ENCODE measurements at regions not wholly inside any gene's neighbourhood (a gene's known extent, or its start where the extent isn't known, plus 50 kb on each side); places are given as distances from the start of the nearest gene placed in this dataset.

DNA sequence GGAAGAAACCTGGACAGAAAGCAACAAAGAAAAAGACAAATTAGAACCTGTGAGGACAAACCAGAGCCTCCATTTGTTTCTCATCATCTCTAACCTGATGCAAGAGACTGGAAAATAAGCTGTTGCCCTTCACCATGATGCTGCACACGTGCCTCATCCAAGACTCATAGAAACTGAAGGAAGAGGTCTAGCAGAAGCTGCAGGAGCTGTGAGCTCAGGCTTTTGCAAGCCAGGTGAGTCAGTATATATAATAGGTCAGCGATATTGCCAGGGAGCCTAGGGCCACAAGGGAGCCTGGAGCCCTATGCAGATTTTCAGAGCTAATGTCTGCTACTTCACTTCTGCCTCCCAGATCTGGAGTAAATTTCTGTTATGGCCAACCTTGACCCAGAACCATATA lies 163.1 kb downstream of the LNPK start:
- intact Hi-C loops (cut with DNase I) = no loop called here
- Histone ChIP-seq H3K36me3 (no peaks in the 10 kb centered on the region), H3K27ac (peak overlapping the region in 1 of 4 donors; percentile 75), H3K4me3 (no peak overlapping the region), H3K9me3 (no peaks in the 10 kb centered on the region), H3K27me3 (no peaks in the 10 kb centered on the region), H3K4me1 (peaks cover 0 to 43% (median 18%) of the 10 kb centered on the region in 4 donors)
- no peak for TF ChIP-seq POLR2AphosphoS5 (IDR thresholded peaks at IDR 0.05)
- no peak for TF ChIP-seq POLR2A (IDR thresholded peaks at IDR 0.05)
- TF ChIP-seq, protein P1, sequence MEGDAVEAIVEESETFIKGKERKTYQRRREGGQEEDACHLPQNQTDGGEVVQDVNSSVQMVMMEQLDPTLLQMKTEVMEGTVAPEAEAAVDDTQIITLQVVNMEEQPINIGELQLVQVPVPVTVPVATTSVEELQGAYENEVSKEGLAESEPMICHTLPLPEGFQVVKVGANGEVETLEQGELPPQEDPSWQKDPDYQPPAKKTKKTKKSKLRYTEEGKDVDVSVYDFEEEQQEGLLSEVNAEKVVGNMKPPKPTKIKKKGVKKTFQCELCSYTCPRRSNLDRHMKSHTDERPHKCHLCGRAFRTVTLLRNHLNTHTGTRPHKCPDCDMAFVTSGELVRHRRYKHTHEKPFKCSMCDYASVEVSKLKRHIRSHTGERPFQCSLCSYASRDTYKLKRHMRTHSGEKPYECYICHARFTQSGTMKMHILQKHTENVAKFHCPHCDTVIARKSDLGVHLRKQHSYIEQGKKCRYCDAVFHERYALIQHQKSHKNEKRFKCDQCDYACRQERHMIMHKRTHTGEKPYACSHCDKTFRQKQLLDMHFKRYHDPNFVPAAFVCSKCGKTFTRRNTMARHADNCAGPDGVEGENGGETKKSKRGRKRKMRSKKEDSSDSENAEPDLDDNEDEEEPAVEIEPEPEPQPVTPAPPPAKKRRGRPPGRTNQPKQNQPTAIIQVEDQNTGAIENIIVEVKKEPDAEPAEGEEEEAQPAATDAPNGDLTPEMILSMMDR (IDR thresholded peaks at IDR 0.05) = no peak
- no peak for TF ChIP-seq EP300 (IDR thresholded peaks at IDR 0.05)
- DNase-seq = no peak
- 79 to 87% methylated on average over 2 of the region's 2 CpGs for WGBS, 2 donors

- TF ChIP-seq POLR2AphosphoS5 (IDR thresholded peaks at IDR 0.05) = peak in 3 of 4 donors; percentile 51 to 75 (median 68)
- no peak for TF ChIP-seq POLR2A (IDR thresholded peaks at IDR 0.05)
- Histone ChIP-seq H3K9me3 (no peaks in the 10 kb centered on the region), H3K4me1 (peaks cover 0 to 29% (median 18%) of the 10 kb centered on the region in 4 donors), H3K27ac (peak overlapping the region in 3 of 4 donors; percentile 59 to 75 (median 73)), H3K4me3 (no peak overlapping the region), H3K27me3 (no peaks in the 10 kb centered on the region), H3K36me3 (no peaks in the 10 kb centered on the region)
- WGBS, 2 donors = 60 to 61% methylated on average over 3 of the region's 3 CpGs
- DNase-seq = no peak
- intact Hi-C loops (cut with DNase I) = no loop called here
Observed at GRCh38 chr2:175837046-175837445, 165.0 kb downstream of the LNPK start.

- H3K4me3 ChIP-seq = no peak overlapping the region
- no peak for DNase-seq
- no peaks in the 10 kb centered on the region for H3K36me3 ChIP-seq
- H3K27ac ChIP-seq = peak overlapping the region in 3 of 4 donors; percentile 59 to 75 (median 73)
- no peak for TF ChIP-seq POLR2A (IDR thresholded peaks at IDR 0.05)
- TF ChIP-seq EP300 (IDR thresholded peaks at IDR 0.05) = no peak
- TF ChIP-seq, protein P1 (IDR thresholded peaks at IDR 0.05) = no peak
- TF ChIP-seq POLR2AphosphoS5 (IDR thresholded peaks at IDR 0.05) = no peak
- intact Hi-C loops (cut with DNase I) = no loop called here
- WGBS, 2 donors = 84 to 85% methylated on average over 2 of the region's 2 CpGs
- peaks cover 0 to 29% (median 18%) of the 10 kb centered on the region in 4 donors for H3K4me1 ChIP-seq
- H3K27me3 ChIP-seq = no peaks in the 10 kb centered on the region
- H3K9me3 ChIP-seq = no peaks in the 10 kb centered on the region
Observed at GRCh38 chr2:175836361-175836760, 165.7 kb downstream of the LNPK start.

- H3K36me3 ChIP-seq = no peaks in the 10 kb centered on the region
- H3K4me1 ChIP-seq = peaks cover 0 to 20% (median 18%) of the 10 kb centered on the region in 4 donors
- H3K27me3 ChIP-seq = no peaks in the 10 kb centered on the region
- no peak overlapping the region for H3K27ac ChIP-seq
- 63 to 77% methylated on average over 5 of the region's 5 CpGs for WGBS, 2 donors
- intact Hi-C loops (cut with DNase I) = no loop called here
- DNase-seq = no peak
- TF ChIP-seq EP300 (IDR thresholded peaks at IDR 0.05) (no peak), POLR2A (IDR thresholded peaks at IDR 0.05) (no peak), POLR2AphosphoS5 (IDR thresholded peaks at IDR 0.05) (no peak)
- TF ChIP-seq, protein P1 (IDR thresholded peaks at IDR 0.05) = no peak
- H3K4me3 ChIP-seq = no peak overlapping the region
- H3K9me3 ChIP-seq = no peaks in the 10 kb centered on the region
Observed at GRCh38 chr2:175834477-175834876, 167.6 kb downstream of the LNPK start.

DNA sequence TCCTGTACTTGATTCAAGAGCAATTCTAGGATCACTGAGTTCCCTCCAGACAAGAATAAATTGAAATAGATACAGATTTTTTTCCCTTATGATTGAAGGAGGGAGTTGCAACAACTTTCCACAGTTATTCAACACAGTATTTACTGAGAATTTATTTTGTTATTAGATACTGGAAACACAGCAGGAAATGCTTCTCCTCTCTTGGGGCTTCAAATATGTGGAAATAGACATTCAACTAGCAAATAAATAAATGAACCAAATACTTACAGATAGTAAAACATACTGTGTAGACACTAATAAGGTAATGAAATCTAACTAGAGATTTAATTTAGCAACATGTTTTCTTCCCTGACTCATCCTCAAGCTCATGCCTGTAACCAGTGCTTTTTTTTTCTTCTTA lies 169.2 kb downstream of the LNPK start:
- H3K27ac ChIP-seq = no peak overlapping the region
- DNase-seq = no peak
- no peaks in the 10 kb centered on the region for H3K36me3 ChIP-seq
- TF ChIP-seq POLR2AphosphoS5 (IDR thresholded peaks at IDR 0.05) (no peak), POLR2A (IDR thresholded peaks at IDR 0.05) (no peak), EP300 (IDR thresholded peaks at IDR 0.05) (no peak)
- TF ChIP-seq, protein P1 (IDR thresholded peaks at IDR 0.05) = no peak
- intact Hi-C loops (cut with DNase I) = no loop called here
- peaks cover 0 to 20% (median 16%) of the 10 kb centered on the region in 4 donors for H3K4me1 ChIP-seq
- H3K9me3 ChIP-seq = no peaks in the 10 kb centered on the region
- H3K4me3 ChIP-seq = no peak overlapping the region
- no peaks in the 10 kb centered on the region for H3K27me3 ChIP-seq
